Smooth muscle cell (in vitro differentiated cells): ENCODE measurements at regions not wholly inside any gene's neighbourhood (a gene's known extent, or its start where the extent isn't known, plus 50 kb on each side); places are given as distances from the start of the nearest gene placed in this dataset.

ENCODE experiments used
- DNase-seq: peaks from one replicate; lab custom pipeline; 2025; ENCODE audit not compliant: unreplicated experiment; lab: John Stamatoyannopoulos, UW
- H2AFZ ChIP-seq: fragments of 200-600 bp; sonication (generic); 2 replicates; pipeline ENCODE4 v1.6.0; 2016; ENCODE audit warnings: antibody characterized with exemption, low read depth, mild to moderate bottlenecking
- H3F3A ChIP-seq: fragments of 200-600 bp; sonication (generic); 2 replicates; pipeline ENCODE4 v1.6.0; 2017; ENCODE audit warnings: antibody characterized with exemption, low read depth
- H3K27ac ChIP-seq: fragments of 200-600 bp; sonication (generic); 2 replicates; pipeline ENCODE4 v1.5.1; 2016; ENCODE audit warnings: low read depth, mild to moderate bottlenecking
- H3K27me3 ChIP-seq: fragments of 200-600 bp; sonication (generic); 2 replicates; pipeline ENCODE4 v1.6.1; 2016; ENCODE audit warnings: low read depth, mild to moderate bottlenecking
- H3K36me3 ChIP-seq: fragments of 200-600 bp; sonication (generic); 2 replicates; pipeline ENCODE4 v1.5.1; 2016; ENCODE audit warnings: low read depth
- H3K4me1 ChIP-seq: fragments of 200-600 bp; sonication (generic); 2 replicates; pipeline ENCODE4 v1.5.1; 2016; ENCODE audit warnings: low read depth
- H3K4me2 ChIP-seq: fragments of 200-600 bp; sonication (generic); 2 replicates; pipeline ENCODE4 v1.6.0; 2016; ENCODE audit warnings: mild to moderate bottlenecking
- H3K4me3 ChIP-seq: fragments of 200-600 bp; sonication (generic); 2 replicates; pipeline ENCODE4 v1.5.1; 2016; ENCODE audit warnings: mild to moderate bottlenecking
- H3K79me2 ChIP-seq: fragments of 200-600 bp; sonication (generic); 2 replicates; pipeline ENCODE4 v1.6.0; 2016; ENCODE audit warnings: low read depth, mild to moderate bottlenecking
- H3K9ac ChIP-seq: fragments of 200-600 bp; sonication (generic); 2 replicates; pipeline ENCODE4 v1.6.0; 2016; ENCODE audit warnings: low read depth
- H3K9me3 ChIP-seq: fragments of 200-600 bp; sonication (generic); replicated peaks from 2 replicates; pipeline ENCODE4 v1.5.1; 2016; ENCODE audit warnings: low read depth
- H4K20me1 ChIP-seq: fragments of 200-600 bp; sonication (generic); 2 replicates; pipeline ENCODE4 v1.6.0; 2016; ENCODE audit warnings: low read depth
- WGBS: methylation state at CpG from one replicate; pipeline ENCODE4 v1.1.7; 2016; ENCODE audit warnings: low lambda C conversion rate; 5-methylcytosine and 5-hydroxymethylcytosine counted together
- TF ChIP-seq, protein P1 (sequence below): fragments of 200-600 bp; sonication (generic); IDR thresholded peaks from 2 replicates; pipeline ENCODE4 v1.5.1; 2017; ENCODE audit warnings: borderline replicate concordance, mild to moderate bottlenecking, antibody characterized with exemption; ENCODE audit not compliant: insufficient read depth, poor library complexity, severe bottlenecking

DNA sequence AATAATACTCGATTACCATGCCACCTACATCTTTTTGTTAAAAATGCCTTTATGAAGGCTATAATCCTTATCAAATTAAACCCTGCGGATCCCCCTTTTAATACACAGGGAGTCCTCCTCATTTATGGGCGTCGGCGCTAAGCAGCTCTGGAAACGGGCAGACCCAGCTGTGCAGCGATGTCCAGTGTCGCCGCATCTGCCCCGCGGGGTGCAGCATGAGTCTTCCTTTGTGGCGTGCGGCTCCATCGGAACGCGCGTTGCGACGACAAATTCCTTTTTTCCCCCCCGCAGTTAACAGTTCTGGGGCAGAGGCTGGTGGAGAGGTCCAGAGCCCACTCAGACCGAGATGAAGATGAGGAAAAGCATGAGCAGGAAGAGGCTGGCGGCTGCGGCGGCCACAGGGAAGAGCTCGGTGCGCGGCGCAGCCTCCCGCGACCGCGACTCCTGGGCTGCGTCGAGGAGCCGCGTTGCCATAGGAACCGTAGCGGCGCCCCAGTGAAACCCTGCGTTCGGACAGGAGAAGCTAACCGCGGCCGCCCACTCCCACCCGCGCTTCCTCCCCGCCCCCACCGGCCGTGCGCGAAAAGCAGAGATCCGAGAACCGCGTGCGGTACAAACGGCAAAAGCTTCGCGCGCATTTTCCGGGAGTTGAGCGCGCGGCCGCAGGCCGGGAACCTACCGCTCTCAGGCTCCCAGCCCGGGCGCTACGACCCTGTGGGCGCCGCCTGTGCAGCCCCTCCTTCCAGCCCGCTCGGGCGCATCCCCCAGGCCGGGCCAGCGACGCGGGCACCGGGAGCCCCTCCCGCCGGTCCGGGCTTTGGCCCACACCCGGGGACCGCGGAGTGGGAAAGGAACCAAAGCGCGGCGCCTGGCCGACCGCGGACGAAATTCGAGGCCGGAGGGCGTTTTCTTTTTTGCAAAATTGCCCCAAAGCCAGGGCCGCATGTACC is 130.6 kb downstream of the SPAG6 start:
- Histone ChIP-seq H3K4me1 (peaks cover 26% of the 10 kb centered on the region), H3K4me2 (peak overlapping the region; percentile 96), H3K27ac (no peak overlapping the region), H3K4me3 (peak overlapping the region; percentile 56), H4K20me1 (no peaks in the 10 kb centered on the region), H3K79me2 (no peaks in the 10 kb centered on the region), H2AFZ (peak overlapping the region; percentile 94), H3F3A (no peaks in the 10 kb centered on the region), H3K27me3 (peaks cover 64% of the 10 kb centered on the region), H3K9ac (no peak overlapping the region), H3K36me3 (no peaks in the 10 kb centered on the region), H3K9me3 (no peaks in the 10 kb centered on the region)
- 2% methylated on average over 74 of the region's 96 CpGs for WGBS
- TF ChIP-seq, protein P1, sequence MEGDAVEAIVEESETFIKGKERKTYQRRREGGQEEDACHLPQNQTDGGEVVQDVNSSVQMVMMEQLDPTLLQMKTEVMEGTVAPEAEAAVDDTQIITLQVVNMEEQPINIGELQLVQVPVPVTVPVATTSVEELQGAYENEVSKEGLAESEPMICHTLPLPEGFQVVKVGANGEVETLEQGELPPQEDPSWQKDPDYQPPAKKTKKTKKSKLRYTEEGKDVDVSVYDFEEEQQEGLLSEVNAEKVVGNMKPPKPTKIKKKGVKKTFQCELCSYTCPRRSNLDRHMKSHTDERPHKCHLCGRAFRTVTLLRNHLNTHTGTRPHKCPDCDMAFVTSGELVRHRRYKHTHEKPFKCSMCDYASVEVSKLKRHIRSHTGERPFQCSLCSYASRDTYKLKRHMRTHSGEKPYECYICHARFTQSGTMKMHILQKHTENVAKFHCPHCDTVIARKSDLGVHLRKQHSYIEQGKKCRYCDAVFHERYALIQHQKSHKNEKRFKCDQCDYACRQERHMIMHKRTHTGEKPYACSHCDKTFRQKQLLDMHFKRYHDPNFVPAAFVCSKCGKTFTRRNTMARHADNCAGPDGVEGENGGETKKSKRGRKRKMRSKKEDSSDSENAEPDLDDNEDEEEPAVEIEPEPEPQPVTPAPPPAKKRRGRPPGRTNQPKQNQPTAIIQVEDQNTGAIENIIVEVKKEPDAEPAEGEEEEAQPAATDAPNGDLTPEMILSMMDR, result no peak
- no peak for DNase-seq

DNA sequence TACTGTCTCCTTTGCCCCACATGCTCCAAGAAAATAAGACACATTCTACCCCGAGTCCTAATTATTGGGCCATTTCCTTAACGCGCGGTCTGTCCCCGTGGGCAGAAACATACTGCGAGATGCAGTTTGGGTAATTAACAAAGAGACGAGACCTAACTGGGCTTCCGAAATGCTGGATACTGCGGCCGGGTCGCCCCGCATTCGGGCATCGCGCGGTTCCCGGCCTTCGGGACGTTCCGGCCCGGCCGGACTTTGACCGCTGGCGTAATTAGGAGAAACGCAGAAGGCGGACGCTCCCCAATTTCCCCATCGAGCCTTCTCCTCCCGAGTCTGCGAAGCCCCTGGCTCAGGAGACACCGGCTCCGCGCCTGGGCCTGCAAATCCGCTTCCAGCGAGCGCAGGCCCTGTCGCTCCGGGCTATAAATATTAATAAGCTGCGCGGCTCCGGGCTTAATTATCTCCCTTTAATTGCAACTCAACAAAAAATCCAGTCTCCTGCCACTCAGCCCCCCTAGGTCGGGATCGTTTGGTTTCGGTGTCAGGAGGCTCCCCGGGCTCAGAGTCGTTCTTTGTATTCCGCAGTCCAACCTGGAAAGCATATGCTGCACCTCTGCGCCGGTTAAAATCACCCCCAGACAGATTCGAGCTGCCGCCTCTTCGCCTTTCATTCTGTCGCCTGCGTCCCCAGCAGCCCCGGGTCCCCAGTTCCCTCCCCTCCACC is 131.5 kb downstream of the SPAG6 start:
- Histone ChIP-seq H3K9me3 (no peaks in the 10 kb centered on the region), H3K27me3 (peaks cover 55% of the 10 kb centered on the region), H2AFZ (peak overlapping the region; percentile 94), H3K4me1 (peaks cover 26% of the 10 kb centered on the region), H3F3A (no peaks in the 10 kb centered on the region), H3K9ac (no peak overlapping the region), H3K4me2 (peak overlapping the region; percentile 96), H4K20me1 (no peaks in the 10 kb centered on the region), H3K79me2 (no peaks in the 10 kb centered on the region), H3K36me3 (no peaks in the 10 kb centered on the region), H3K4me3 (peak overlapping the region; percentile 56), H3K27ac (no peak overlapping the region)
- WGBS, result 2% methylated on average over 53 of the region's 55 CpGs
- TF ChIP-seq, protein P1, result no peak
- DNase-seq, result no peak

- no peak overlapping the region for H3K27ac ChIP-seq
- H2AFZ ChIP-seq, result no peak overlapping the region
- TF ChIP-seq, protein P1, result no peak
- no peak for DNase-seq
- peak overlapping the region; percentile 96 for H3K4me2 ChIP-seq
- H3F3A ChIP-seq, result no peaks in the 10 kb centered on the region
- H3K4me3 ChIP-seq, result peak overlapping the region; percentile 56
- 14% methylated on average over 61 of the region's 72 CpGs for WGBS
- no peaks in the 10 kb centered on the region for H3K36me3 ChIP-seq
- no peaks in the 10 kb centered on the region for H3K9me3 ChIP-seq
- H3K4me1 ChIP-seq, result peaks cover 26% of the 10 kb centered on the region
- H3K79me2 ChIP-seq, result no peaks in the 10 kb centered on the region
- peaks cover 48% of the 10 kb centered on the region for H3K27me3 ChIP-seq
- H4K20me1 ChIP-seq, result no peaks in the 10 kb centered on the region
- H3K9ac ChIP-seq, result no peak overlapping the region
These were observed 132.3 kb downstream of the SPAG6 start for GRCh38 chr10:22477334-22478287.
